ENCODE measurements at regions not wholly inside any gene's neighbourhood (a gene's known extent, or its start where the extent isn't known, plus 50 kb on each side); places are given as distances from the start of the nearest gene placed in this dataset.

DNA sequence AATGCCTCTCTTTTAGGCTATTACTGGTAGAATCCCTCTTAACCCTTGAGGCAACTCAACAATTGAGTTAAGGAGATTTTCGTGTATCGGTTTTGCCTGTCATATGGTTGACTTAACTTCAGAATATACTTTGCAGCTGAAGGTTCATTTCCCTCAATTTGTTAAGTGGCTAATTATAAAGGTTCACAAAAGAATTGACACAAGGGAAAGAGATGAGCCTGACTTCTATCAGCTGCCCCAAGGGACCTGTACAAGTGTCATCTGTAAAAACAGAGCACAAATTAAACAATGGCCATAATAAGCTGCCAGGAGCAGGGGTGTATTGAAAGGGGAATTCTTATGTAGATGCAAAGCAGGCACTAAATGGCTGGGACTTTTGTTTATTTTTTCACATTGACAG is 334.8 kb upstream of the OBI1 start:
- TF ChIP-seq EZH2phosphoT487 (IDR thresholded peaks at IDR 0.05; ENCODE audit: borderline replicate concordance), result no peak
- TF ChIP-seq, protein P1, sequence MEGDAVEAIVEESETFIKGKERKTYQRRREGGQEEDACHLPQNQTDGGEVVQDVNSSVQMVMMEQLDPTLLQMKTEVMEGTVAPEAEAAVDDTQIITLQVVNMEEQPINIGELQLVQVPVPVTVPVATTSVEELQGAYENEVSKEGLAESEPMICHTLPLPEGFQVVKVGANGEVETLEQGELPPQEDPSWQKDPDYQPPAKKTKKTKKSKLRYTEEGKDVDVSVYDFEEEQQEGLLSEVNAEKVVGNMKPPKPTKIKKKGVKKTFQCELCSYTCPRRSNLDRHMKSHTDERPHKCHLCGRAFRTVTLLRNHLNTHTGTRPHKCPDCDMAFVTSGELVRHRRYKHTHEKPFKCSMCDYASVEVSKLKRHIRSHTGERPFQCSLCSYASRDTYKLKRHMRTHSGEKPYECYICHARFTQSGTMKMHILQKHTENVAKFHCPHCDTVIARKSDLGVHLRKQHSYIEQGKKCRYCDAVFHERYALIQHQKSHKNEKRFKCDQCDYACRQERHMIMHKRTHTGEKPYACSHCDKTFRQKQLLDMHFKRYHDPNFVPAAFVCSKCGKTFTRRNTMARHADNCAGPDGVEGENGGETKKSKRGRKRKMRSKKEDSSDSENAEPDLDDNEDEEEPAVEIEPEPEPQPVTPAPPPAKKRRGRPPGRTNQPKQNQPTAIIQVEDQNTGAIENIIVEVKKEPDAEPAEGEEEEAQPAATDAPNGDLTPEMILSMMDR (conservative IDR thresholded peaks at IDR 0.05; ENCODE audit: low read length), result no peak
- Histone ChIP-seq H3F3A (ENCODE audit: low read depth) (no peaks in the 10 kb centered on the region), H2AFZ (ENCODE audit: low read length) (no peak overlapping the region), H3K79me2 (ENCODE audit: insufficient read depth, low read length) (no peaks in the 10 kb centered on the region), H4K20me1 (ENCODE audit: insufficient read depth, low read length, poor library complexity, severe bottlenecking) (no peaks in the 10 kb centered on the region), H3K27me3 (ENCODE audit: insufficient read depth, low read length, poor library complexity, severe bottlenecking) (no peaks in the 10 kb centered on the region), H3K4me2 (ENCODE audit: low read depth, low read length, poor library complexity, severe bottlenecking) (no peak overlapping the region), H3K9me2 (replicated peaks; ENCODE audit: low read depth, low read length) (no peaks in the 10 kb centered on the region), H3K4me1 (ENCODE audit: insufficient read depth, low read length, poor library complexity, severe bottlenecking) (no peaks in the 10 kb centered on the region), H3K9ac (ENCODE audit: low read depth, low read length, poor library complexity, severe bottlenecking) (no peak overlapping the region), H3K36me3 (ENCODE audit: insufficient read depth, low read length) (no peaks in the 10 kb centered on the region), H3K4me3 (ENCODE audit: low read length, poor library complexity, severe bottlenecking) (no peak overlapping the region), H3K9me3 (ENCODE audit: insufficient read depth, low read depth, low read length) (no peaks in the 10 kb centered on the region)

DNA sequence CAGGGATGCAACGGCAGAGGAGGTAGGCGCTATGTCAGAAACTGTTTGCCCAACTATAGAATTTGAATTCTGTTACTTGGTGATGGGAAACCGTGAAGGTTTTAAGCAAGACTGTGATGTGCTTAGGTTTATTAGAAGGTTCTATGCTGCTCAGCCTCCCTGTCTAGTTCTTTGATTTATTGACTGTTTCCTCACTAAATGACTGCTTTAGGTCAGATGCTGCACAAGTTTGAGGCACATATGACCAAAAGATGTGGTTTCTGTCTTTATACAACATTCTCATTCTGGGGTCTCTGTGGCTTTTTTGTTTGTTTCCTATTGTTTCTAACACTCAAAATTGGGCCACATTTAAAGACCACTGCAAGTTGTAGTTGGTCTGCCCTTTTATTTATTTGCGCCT is 323.0 kb upstream of the OBI1 start:
- no peak overlapping the region for H2AFZ ChIP-seq (ENCODE audit: low read length)
- H3K9me2 ChIP-seq (replicated peaks; ENCODE audit: low read depth, low read length), result no peaks in the 10 kb centered on the region
- no peak overlapping the region for H3K4me2 ChIP-seq (ENCODE audit: low read depth, low read length, poor library complexity, severe bottlenecking)
- TF ChIP-seq EZH2phosphoT487 (IDR thresholded peaks at IDR 0.05; ENCODE audit: borderline replicate concordance), result no peak
- TF ChIP-seq, protein P1 (conservative IDR thresholded peaks at IDR 0.05; ENCODE audit: low read length), result no peak
- no peaks in the 10 kb centered on the region for H4K20me1 ChIP-seq (ENCODE audit: insufficient read depth, low read length, poor library complexity, severe bottlenecking)
- no peaks in the 10 kb centered on the region for H3F3A ChIP-seq (ENCODE audit: low read depth)
- no peaks in the 10 kb centered on the region for H3K36me3 ChIP-seq (ENCODE audit: insufficient read depth, low read length)
- H3K9me3 ChIP-seq (ENCODE audit: insufficient read depth, low read depth, low read length), result no peaks in the 10 kb centered on the region
- H3K4me3 ChIP-seq (ENCODE audit: low read length, poor library complexity, severe bottlenecking), result no peak overlapping the region
- H3K9ac ChIP-seq (ENCODE audit: low read depth, low read length, poor library complexity, severe bottlenecking), result no peak overlapping the region
- H3K27me3 ChIP-seq (ENCODE audit: insufficient read depth, low read length, poor library complexity, severe bottlenecking), result peaks cover 7% of the 10 kb centered on the region
- H3K4me1 ChIP-seq (ENCODE audit: insufficient read depth, low read length, poor library complexity, severe bottlenecking), result peaks cover 7% of the 10 kb centered on the region
- H3K79me2 ChIP-seq (ENCODE audit: insufficient read depth, low read length), result no peaks in the 10 kb centered on the region

DNA sequence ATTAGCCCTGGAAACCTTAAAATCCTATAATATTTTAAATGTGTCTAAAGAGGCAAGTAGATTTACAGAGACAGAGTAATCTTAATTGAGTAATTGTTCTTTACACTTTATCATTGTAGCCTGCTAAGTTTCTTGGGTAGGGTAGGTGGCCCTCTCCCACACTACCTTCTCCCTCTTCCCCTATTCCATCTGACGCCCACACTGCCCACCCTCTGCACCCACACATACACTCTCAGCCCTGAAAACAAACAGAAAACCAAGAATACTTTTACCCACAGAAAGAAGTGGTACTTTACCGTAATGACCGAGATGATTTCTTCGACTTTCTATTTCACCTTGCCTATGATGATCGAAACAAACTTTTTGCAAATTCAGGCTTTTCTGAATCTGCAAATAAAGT is 320.4 kb upstream of the OBI1 start:
- Histone ChIP-seq H3K4me2 (ENCODE audit: low read depth, low read length, poor library complexity, severe bottlenecking) (no peak overlapping the region), H3K36me3 (ENCODE audit: insufficient read depth, low read length) (no peaks in the 10 kb centered on the region), H3K4me3 (ENCODE audit: low read length, poor library complexity, severe bottlenecking) (no peak overlapping the region), H3K4me1 (ENCODE audit: insufficient read depth, low read length, poor library complexity, severe bottlenecking) (peaks cover 7% of the 10 kb centered on the region), H3F3A (ENCODE audit: low read depth) (no peaks in the 10 kb centered on the region), H3K79me2 (ENCODE audit: insufficient read depth, low read length) (no peaks in the 10 kb centered on the region), H3K9ac (ENCODE audit: low read depth, low read length, poor library complexity, severe bottlenecking) (no peak overlapping the region), H4K20me1 (ENCODE audit: insufficient read depth, low read length, poor library complexity, severe bottlenecking) (no peaks in the 10 kb centered on the region), H3K27me3 (ENCODE audit: insufficient read depth, low read length, poor library complexity, severe bottlenecking) (peaks cover 7% of the 10 kb centered on the region), H2AFZ (ENCODE audit: low read length) (no peak overlapping the region), H3K9me3 (ENCODE audit: insufficient read depth, low read depth, low read length) (no peaks in the 10 kb centered on the region), H3K9me2 (replicated peaks; ENCODE audit: low read depth, low read length) (no peaks in the 10 kb centered on the region)
- TF ChIP-seq, protein P1 (conservative IDR thresholded peaks at IDR 0.05; ENCODE audit: low read length), result no peak
- no peak for TF ChIP-seq EZH2phosphoT487 (IDR thresholded peaks at IDR 0.05; ENCODE audit: borderline replicate concordance)
